BJ (cell line): ENCODE measurements at regions not wholly inside any gene's neighbourhood (a gene's known extent, or its start where the extent isn't known, plus 50 kb on each side); places are given as distances from the start of the nearest gene placed in this dataset.

Experiments
- CTCF ChIA-PET: fragments of 350-600 bp; formaldehyde crosslinking; extraction: SDS; loops from one replicate; lab custom pipeline; 2021; ENCODE audit warnings: antibody characterized with exemption, inconsistent platforms; lab: Yijun Ruan, JAX
- POLR2A ChIA-PET: fragments of 300-600 bp; sonication (Branson Sonifier 250); formaldehyde crosslinking; extraction: SDS; loops from one replicate; lab custom pipeline; 2021; ENCODE audit warnings: antibody characterized with exemption; lab: Charles Lee
- DNase-seq: peaks from one replicate; pipeline ENCODE4 v3.0.0-alpha.2; 2011; ENCODE audit warnings: low read depth
- H3K27me3 ChIP-seq: 2 replicates; pipeline ENCODE4 v1.6.0; 2011; ENCODE audit warnings: low read length; ENCODE audit not compliant: control insufficient read depth, insufficient read depth
- H3K36me3 ChIP-seq: 2 replicates; pipeline ENCODE4 v1.5.1; 2011; ENCODE audit warnings: low read length; ENCODE audit not compliant: control insufficient read depth, insufficient read depth
- H3K4me3 ChIP-seq: 2 replicates; pipeline ENCODE4 v1.5.1; 2011; ENCODE audit warnings: low read depth, mild to moderate bottlenecking, control low read depth, low read length
- CTCF ChIP-seq: IDR thresholded peaks from 2 replicates; pipeline ENCODE4 v1.5.1; 2011; ENCODE audit warnings: low read depth, mild to moderate bottlenecking, control low read depth, inconsistent platforms, low read length, moderate library complexity; ENCODE audit not compliant: insufficient read depth

GRCh38 chr6:78089531-78089930 is 436.7 kb downstream of the MEI4 start:
- Histone ChIP-seq H3K4me3 (no peak overlapping the region), H3K36me3 (no peaks in the 10 kb centered on the region), H3K27me3 (no peaks in the 10 kb centered on the region)
- CTCF ChIA-PET = no interaction called here
- no peak for DNase-seq
- no peak for TF ChIP-seq CTCF
- POLR2A ChIA-PET = no interaction called here

DNA sequence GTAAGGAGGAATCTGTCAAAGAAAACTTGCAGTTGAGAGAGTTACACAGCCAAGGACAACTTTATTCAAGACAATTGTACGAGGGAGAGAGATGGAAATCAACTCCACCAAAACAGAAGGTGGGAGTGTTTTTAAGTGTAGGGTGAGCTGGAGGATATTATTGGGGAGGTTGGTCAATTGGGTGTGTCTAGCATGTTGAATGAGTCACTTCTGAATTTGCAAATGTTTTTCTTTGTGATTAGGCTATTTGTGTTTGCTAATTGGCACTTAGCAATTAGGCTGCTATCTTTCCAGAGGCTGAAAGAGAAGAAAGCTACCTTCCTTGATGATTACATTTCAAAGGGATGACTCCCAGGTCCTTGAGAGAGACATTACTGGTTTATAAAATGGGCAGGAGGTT is 441.1 kb downstream of the MEI4 start:
- ChIA-PET CTCF (no interaction called here), POLR2A (no interaction called here)
- TF ChIP-seq CTCF = no peak
- H3K27me3 ChIP-seq = no peaks in the 10 kb centered on the region
- DNase-seq = no peak
- H3K4me3 ChIP-seq = no peak overlapping the region
- no peaks in the 10 kb centered on the region for H3K36me3 ChIP-seq

- Histone ChIP-seq H3K36me3 (no peaks in the 10 kb centered on the region), H3K4me3 (no peak overlapping the region), H3K27me3 (no peaks in the 10 kb centered on the region)
- ChIA-PET POLR2A (no interaction called here), CTCF (no interaction called here)
- DNase-seq = no peak
- no peak for TF ChIP-seq CTCF
These were observed 448.5 kb downstream of the MEI4 start for GRCh38 chr6:78101387-78101786.

- Histone ChIP-seq H3K36me3 (no peaks in the 10 kb centered on the region), H3K4me3 (no peak overlapping the region), H3K27me3 (no peaks in the 10 kb centered on the region)
- ChIA-PET POLR2A (no interaction called here), CTCF (no interaction called here)
- TF ChIP-seq CTCF = no peak
- no peak for DNase-seq
These were observed 457.8 kb downstream of the MEI4 start for GRCh38 chr6:78110641-78111040.

GRCh38 chr6:78117966-78118365 is 465.1 kb downstream of the MEI4 start:
- TF ChIP-seq CTCF = no peak
- H3K27me3 ChIP-seq = no peaks in the 10 kb centered on the region
- no peak overlapping the region for H3K4me3 ChIP-seq
- no peak for DNase-seq
- CTCF ChIA-PET = no interaction called here
- no peaks in the 10 kb centered on the region for H3K36me3 ChIP-seq
- POLR2A ChIA-PET = no interaction called here
